ENCODE measurements at regions not wholly inside any gene's neighbourhood (a gene's known extent, or its start where the extent isn't known, plus 50 kb on each side); places are given as distances from the start of the nearest gene placed in this dataset.

DNA sequence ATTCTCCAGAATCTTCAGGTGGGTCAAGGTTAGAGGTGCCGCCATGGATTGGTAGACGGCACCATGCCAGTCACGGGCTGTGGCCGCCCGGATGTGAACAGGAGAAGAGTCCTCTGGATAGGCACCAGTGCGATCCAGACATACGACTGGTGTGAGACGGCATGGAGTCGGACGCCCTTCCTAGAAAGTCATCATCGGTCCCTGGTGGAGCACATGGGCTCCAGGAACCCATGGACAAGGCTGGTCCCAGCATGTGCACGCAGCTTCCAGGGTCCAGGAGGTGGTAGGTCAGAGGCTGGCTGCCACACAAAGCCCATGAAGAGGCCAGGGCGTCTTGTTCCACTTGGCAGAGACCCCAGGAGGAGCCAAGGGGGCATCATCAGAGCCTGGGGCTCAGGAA, 276.1 kb upstream of the LRRC3B start:
- H3K4me1 ChIP-seq (ENCODE audit: control insufficient read depth in 2 of 2, insufficient read depth in 2 of 2, low read length in 2 of 2): no peaks in the 10 kb centered on the region
- no peaks in the 10 kb centered on the region for H3K36me3 ChIP-seq (ENCODE audit: control insufficient read depth in 2 of 2, insufficient read depth in 2 of 2, low read length in 1 of 2)
- 96% methylated on average over 13 of the region's 13 CpGs for WGBS
- DNase-seq (ENCODE audit: low read depth in 6 of 9, low spot score in 9 of 9): no peak
- no peak overlapping the region for H3K27ac ChIP-seq (ENCODE audit: low read depth in 1 of 2, low read length in 1 of 2)
- peaks cover 0 to 22% of the 10 kb centered on the region in 2 donors for H3K9me3 ChIP-seq (ENCODE audit: control insufficient read depth in 2 of 2, insufficient read depth in 1 of 2, low read length in 1 of 2)
- H3K4me3 ChIP-seq (ENCODE audit: low read length in 2 of 2): no peak overlapping the region
- no peaks in the 10 kb centered on the region for H3K27me3 ChIP-seq (ENCODE audit: control insufficient read depth in 2 of 2, insufficient read depth in 1 of 2, low read length in 1 of 2)

DNA sequence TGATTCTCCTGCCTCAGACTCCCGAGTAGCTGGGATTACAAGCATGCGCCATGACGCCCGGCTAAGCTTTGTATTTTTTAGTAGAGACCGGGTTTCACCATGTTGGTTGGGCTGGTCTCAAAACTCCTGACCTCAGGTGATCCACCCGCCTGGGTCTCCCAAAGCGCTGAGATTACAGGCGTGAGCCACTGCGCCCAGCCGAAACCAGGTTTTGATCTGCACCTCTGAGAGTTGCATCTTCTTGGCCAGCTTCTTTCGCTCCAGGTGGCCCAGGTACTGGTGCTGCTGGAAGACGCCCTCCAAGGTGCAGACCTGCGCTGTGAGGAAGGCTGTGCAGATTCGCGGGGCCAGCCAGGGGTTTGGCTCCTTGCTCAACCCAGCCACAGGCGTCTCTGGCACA, 275.4 kb upstream of the LRRC3B start:
- no peaks in the 10 kb centered on the region for H3K36me3 ChIP-seq (ENCODE audit: control insufficient read depth in 2 of 2, insufficient read depth in 2 of 2, low read length in 1 of 2)
- H3K4me1 ChIP-seq (ENCODE audit: control insufficient read depth in 2 of 2, insufficient read depth in 2 of 2, low read length in 2 of 2): no peaks in the 10 kb centered on the region
- no peak overlapping the region for H3K27ac ChIP-seq (ENCODE audit: low read depth in 1 of 2, low read length in 1 of 2)
- no peaks in the 10 kb centered on the region for H3K27me3 ChIP-seq (ENCODE audit: control insufficient read depth in 2 of 2, insufficient read depth in 1 of 2, low read length in 1 of 2)
- 97% methylated on average over 16 of the region's 16 CpGs for WGBS
- no peak overlapping the region for H3K4me3 ChIP-seq (ENCODE audit: low read length in 2 of 2)
- no peak for DNase-seq (ENCODE audit: low read depth in 6 of 9, low spot score in 9 of 9)
- H3K9me3 ChIP-seq (ENCODE audit: control insufficient read depth in 2 of 2, insufficient read depth in 1 of 2, low read length in 1 of 2): peaks cover 0 to 22% of the 10 kb centered on the region in 2 donors

DNA sequence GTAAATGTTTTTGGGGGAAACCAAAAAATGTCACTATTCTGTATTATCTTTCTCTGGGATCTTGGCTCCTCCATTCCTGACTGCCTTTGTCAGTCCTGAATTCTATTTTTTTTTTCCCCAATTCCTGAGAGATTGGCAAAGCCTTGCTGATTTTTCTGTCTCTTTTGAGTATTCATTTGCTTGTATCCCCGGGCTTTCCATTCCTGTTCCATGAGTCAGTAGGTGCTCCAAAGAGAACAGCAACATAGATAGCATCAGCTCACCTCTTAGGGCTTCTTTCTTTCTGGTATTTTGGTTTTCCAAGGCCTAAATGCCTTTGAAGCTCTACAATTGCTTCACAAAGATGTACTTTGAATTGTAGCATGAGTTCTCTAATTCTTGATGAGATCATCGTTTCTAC, 271.7 kb upstream of the LRRC3B start:
- H3K36me3 ChIP-seq (ENCODE audit: control insufficient read depth in 2 of 2, insufficient read depth in 2 of 2, low read length in 1 of 2): no peaks in the 10 kb centered on the region
- H3K27me3 ChIP-seq (ENCODE audit: control insufficient read depth in 2 of 2, insufficient read depth in 1 of 2, low read length in 1 of 2): no peaks in the 10 kb centered on the region
- H3K9me3 ChIP-seq (ENCODE audit: control insufficient read depth in 2 of 2, insufficient read depth in 1 of 2, low read length in 1 of 2): peaks cover 0 to 16% of the 10 kb centered on the region in 2 donors
- no peak overlapping the region for H3K4me3 ChIP-seq (ENCODE audit: low read length in 2 of 2)
- no peaks in the 10 kb centered on the region for H3K4me1 ChIP-seq (ENCODE audit: control insufficient read depth in 2 of 2, insufficient read depth in 2 of 2, low read length in 2 of 2)
- no peak overlapping the region for H3K27ac ChIP-seq (ENCODE audit: low read depth in 1 of 2, low read length in 1 of 2)
- DNase-seq (ENCODE audit: low read depth in 6 of 9, low spot score in 9 of 9): no peak
- 83% methylated on average over 2 of the region's 2 CpGs for WGBS

DNA sequence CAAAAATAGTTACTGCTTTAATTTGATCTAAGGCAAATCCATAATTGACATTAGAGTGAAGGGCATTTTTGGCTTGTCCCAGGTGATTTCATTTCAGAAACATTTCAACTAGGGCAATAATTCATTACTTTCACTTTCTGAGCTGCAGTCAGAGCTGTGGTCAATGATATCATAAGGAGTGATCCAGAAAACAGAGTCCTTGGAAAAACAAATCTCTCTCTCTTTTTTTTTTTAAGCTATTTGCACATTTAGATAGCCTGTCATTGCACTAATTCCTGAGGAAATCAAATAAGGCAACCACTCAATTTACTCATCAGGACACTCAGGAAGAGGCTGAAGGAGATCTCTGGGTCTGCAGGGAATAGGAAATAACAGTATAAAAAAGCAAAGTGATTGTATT, 269.5 kb upstream of the LRRC3B start:
- Histone ChIP-seq H3K27me3 (ENCODE audit: control insufficient read depth in 2 of 2, insufficient read depth in 1 of 2, low read length in 1 of 2) (no peaks in the 10 kb centered on the region), H3K4me1 (ENCODE audit: control insufficient read depth in 2 of 2, insufficient read depth in 2 of 2, low read length in 2 of 2) (no peaks in the 10 kb centered on the region), H3K27ac (ENCODE audit: low read depth in 1 of 2, low read length in 1 of 2) (no peak overlapping the region), H3K4me3 (ENCODE audit: low read length in 2 of 2) (no peak overlapping the region), H3K9me3 (ENCODE audit: control insufficient read depth in 2 of 2, insufficient read depth in 1 of 2, low read length in 1 of 2) (no peaks in the 10 kb centered on the region), H3K36me3 (ENCODE audit: control insufficient read depth in 2 of 2, insufficient read depth in 2 of 2, low read length in 1 of 2) (no peaks in the 10 kb centered on the region)
- DNase-seq (ENCODE audit: low read depth in 6 of 9, low spot score in 9 of 9): no peak

DNA sequence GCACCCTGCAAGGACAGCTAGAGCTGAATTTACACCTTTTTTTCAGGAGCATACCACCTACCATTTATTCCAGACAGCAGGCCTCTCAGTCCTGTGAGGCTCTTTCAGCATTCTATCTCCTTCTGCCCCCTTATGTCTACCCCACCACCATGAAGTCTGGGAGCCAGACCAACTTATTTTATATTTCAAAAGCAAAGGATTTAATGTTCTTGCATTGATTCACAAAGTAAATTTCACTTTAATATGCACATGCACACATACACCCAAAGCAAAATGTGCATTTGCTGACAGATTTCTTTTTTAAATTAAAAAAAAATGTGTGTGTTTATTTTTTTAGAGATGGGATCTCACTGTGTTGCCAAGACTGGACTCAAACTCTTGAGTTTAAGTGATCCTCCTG, 264.2 kb upstream of the LRRC3B start:
- H3K4me1 ChIP-seq (ENCODE audit: control insufficient read depth in 2 of 2, insufficient read depth in 2 of 2, low read length in 2 of 2): no peaks in the 10 kb centered on the region
- DNase-seq (ENCODE audit: low read depth in 6 of 9, low spot score in 9 of 9): no peak
- no peaks in the 10 kb centered on the region for H3K36me3 ChIP-seq (ENCODE audit: control insufficient read depth in 2 of 2, insufficient read depth in 2 of 2, low read length in 1 of 2)
- no peaks in the 10 kb centered on the region for H3K27me3 ChIP-seq (ENCODE audit: control insufficient read depth in 2 of 2, insufficient read depth in 1 of 2, low read length in 1 of 2)
- H3K27ac ChIP-seq (ENCODE audit: low read depth in 1 of 2, low read length in 1 of 2): no peak overlapping the region
- H3K4me3 ChIP-seq (ENCODE audit: low read length in 2 of 2): no peak overlapping the region
- no peaks in the 10 kb centered on the region for H3K9me3 ChIP-seq (ENCODE audit: control insufficient read depth in 2 of 2, insufficient read depth in 1 of 2, low read length in 1 of 2)

DNA sequence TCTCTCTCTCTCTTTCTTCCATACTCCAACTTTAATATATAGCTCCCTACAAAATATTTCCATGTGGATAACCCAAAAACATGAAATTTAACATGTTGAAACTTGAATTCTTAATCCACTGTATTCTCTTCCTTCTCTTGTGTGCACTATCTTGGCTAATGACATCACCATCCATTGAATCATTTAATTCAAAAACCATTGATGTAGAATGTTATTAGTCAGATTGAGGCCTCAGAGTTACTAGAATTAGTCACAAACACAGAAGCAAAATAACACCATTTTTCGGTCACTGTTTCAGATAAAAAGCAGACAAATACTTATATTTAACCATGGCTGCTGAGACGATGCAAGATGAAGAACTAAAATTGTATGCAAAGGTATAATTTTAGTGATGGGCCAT, 256.9 kb upstream of the LRRC3B start:
- no peak overlapping the region for H3K27ac ChIP-seq (ENCODE audit: low read depth in 1 of 2, low read length in 1 of 2)
- no peaks in the 10 kb centered on the region for H3K27me3 ChIP-seq (ENCODE audit: control insufficient read depth in 2 of 2, insufficient read depth in 1 of 2, low read length in 1 of 2)
- H3K9me3 ChIP-seq (ENCODE audit: control insufficient read depth in 2 of 2, insufficient read depth in 1 of 2, low read length in 1 of 2): no peaks in the 10 kb centered on the region
- H3K4me3 ChIP-seq (ENCODE audit: low read length in 2 of 2): no peak overlapping the region
- 96% methylated on average over 2 of the region's 2 CpGs for WGBS
- H3K4me1 ChIP-seq (ENCODE audit: control insufficient read depth in 2 of 2, insufficient read depth in 2 of 2, low read length in 2 of 2): no peaks in the 10 kb centered on the region
- no peak for DNase-seq (ENCODE audit: low read depth in 6 of 9, low spot score in 9 of 9)
- no peaks in the 10 kb centered on the region for H3K36me3 ChIP-seq (ENCODE audit: control insufficient read depth in 2 of 2, insufficient read depth in 2 of 2, low read length in 1 of 2)

- no peaks in the 10 kb centered on the region for H3K4me1 ChIP-seq (ENCODE audit: control insufficient read depth in 2 of 2, insufficient read depth in 2 of 2, low read length in 2 of 2)
- no peak for DNase-seq (ENCODE audit: low read depth in 6 of 9, low spot score in 9 of 9)
- no peak overlapping the region for H3K4me3 ChIP-seq (ENCODE audit: low read length in 2 of 2)
These were observed 254.3 kb upstream of the LRRC3B start for GRCh38 chr3:26368312-26368711.

DNA sequence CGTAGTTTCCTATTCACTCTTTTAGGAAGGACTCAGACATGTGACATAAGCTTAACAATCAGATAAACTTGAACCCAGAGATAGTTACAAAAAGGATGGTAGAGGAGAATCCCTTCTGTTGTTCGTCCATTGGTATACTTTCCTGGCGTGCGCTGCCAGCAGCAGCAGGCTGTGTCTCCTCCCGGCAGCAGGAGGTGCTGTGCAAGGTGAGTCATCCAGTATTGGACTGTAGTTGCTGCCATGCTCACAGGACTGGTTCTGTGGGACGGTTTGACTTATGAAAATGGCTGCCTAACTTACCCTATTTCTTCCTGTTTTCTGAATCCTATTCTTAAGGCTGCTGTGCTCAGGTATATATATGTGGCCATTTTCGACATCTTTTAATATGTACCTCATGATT, 253.4 kb upstream of the LRRC3B start:
- Histone ChIP-seq H3K4me1 (ENCODE audit: control insufficient read depth in 2 of 2, insufficient read depth in 2 of 2, low read length in 2 of 2) (no peaks in the 10 kb centered on the region), H3K27me3 (ENCODE audit: control insufficient read depth in 2 of 2, insufficient read depth in 1 of 2, low read length in 1 of 2) (no peaks in the 10 kb centered on the region), H3K4me3 (ENCODE audit: low read length in 2 of 2) (no peak overlapping the region), H3K9me3 (ENCODE audit: control insufficient read depth in 2 of 2, insufficient read depth in 1 of 2, low read length in 1 of 2) (no peaks in the 10 kb centered on the region), H3K27ac (ENCODE audit: low read depth in 1 of 2, low read length in 1 of 2) (no peak overlapping the region), H3K36me3 (ENCODE audit: control insufficient read depth in 2 of 2, insufficient read depth in 2 of 2, low read length in 1 of 2) (no peaks in the 10 kb centered on the region)
- no peak for DNase-seq (ENCODE audit: low read depth in 6 of 9, low spot score in 9 of 9)
- WGBS: 92% methylated on average over 7 of the region's 7 CpGs

More at GRCh38 chr3:26368312-26368711, 254.3 kb upstream of the LRRC3B start:
- no peaks in the 10 kb centered on the region for H3K9me3 ChIP-seq (ENCODE audit: control insufficient read depth in 2 of 2, insufficient read depth in 1 of 2, low read length in 1 of 2)
- H3K27me3 ChIP-seq (ENCODE audit: control insufficient read depth in 2 of 2, insufficient read depth in 1 of 2, low read length in 1 of 2): no peaks in the 10 kb centered on the region
- no peaks in the 10 kb centered on the region for H3K36me3 ChIP-seq (ENCODE audit: control insufficient read depth in 2 of 2, insufficient read depth in 2 of 2, low read length in 1 of 2)
- H3K27ac ChIP-seq (ENCODE audit: low read depth in 1 of 2, low read length in 1 of 2): no peak overlapping the region

DNA sequence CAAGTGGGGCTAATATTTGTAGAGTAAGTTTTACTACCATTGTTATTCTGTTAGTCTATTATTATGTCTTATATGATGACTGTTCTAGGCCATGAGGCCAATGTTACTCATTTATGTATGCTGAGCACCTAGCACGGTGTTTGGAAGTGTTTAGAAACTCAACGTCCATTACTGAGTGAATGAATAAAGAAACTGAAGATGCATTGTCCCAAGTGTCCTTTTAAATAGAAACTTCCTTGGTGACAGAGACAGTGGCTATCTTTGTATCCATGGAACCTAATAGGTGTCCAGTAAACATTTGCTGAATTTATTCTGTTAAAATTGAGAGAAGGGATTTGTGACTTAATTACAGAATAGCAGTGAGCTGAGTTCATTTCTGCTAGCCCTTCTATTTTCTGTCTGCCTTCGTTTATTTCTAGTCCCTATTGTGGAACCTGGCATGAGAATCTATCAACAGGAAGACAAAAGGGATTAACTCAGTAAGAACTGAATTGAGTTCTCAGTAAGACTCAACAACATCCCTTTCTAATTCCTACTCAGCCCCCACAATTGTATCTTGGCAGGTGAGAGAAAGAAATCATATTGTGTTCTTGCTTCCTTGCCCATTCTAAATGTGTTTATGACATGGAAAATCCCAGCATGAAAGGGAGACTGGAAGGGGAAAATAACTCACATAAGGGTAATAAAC, 246.6 kb upstream of the LRRC3B start:
- no peak for DNase-seq (ENCODE audit: low read depth in 6 of 9, low spot score in 9 of 9)
- Histone ChIP-seq H3K9me3 (ENCODE audit: control insufficient read depth in 2 of 2, insufficient read depth in 1 of 2, low read length in 1 of 2) (no peaks in the 10 kb centered on the region), H3K27ac (ENCODE audit: low read depth in 1 of 2, low read length in 1 of 2) (no peak overlapping the region), H3K4me1 (ENCODE audit: control insufficient read depth in 2 of 2, insufficient read depth in 2 of 2, low read length in 2 of 2) (no peaks in the 10 kb centered on the region), H3K36me3 (ENCODE audit: control insufficient read depth in 2 of 2, insufficient read depth in 2 of 2, low read length in 1 of 2) (no peaks in the 10 kb centered on the region), H3K4me3 (ENCODE audit: low read length in 2 of 2) (no peak overlapping the region), H3K27me3 (ENCODE audit: control insufficient read depth in 2 of 2, insufficient read depth in 1 of 2, low read length in 1 of 2) (no peaks in the 10 kb centered on the region)
- WGBS: 89% methylated on average over 3 of the region's 3 CpGs

GRCh38 chr3:26381411-26381810, 241.2 kb upstream of the LRRC3B start:
- no peak for DNase-seq (ENCODE audit: low read depth in 6 of 9, low spot score in 9 of 9)
- H3K27me3 ChIP-seq (ENCODE audit: control insufficient read depth in 2 of 2, insufficient read depth in 1 of 2, low read length in 1 of 2): no peaks in the 10 kb centered on the region
- no peak overlapping the region for H3K4me3 ChIP-seq (ENCODE audit: low read length in 2 of 2)
- 78% methylated on average over 1 of the region's 1 CpG for WGBS
- H3K9me3 ChIP-seq (ENCODE audit: control insufficient read depth in 2 of 2, insufficient read depth in 1 of 2, low read length in 1 of 2): no peaks in the 10 kb centered on the region
- H3K27ac ChIP-seq (ENCODE audit: low read depth in 1 of 2, low read length in 1 of 2): no peak overlapping the region
- H3K36me3 ChIP-seq (ENCODE audit: control insufficient read depth in 2 of 2, insufficient read depth in 2 of 2, low read length in 1 of 2): no peaks in the 10 kb centered on the region
- no peaks in the 10 kb centered on the region for H3K4me1 ChIP-seq (ENCODE audit: control insufficient read depth in 2 of 2, insufficient read depth in 2 of 2, low read length in 2 of 2)

Data from thymus (tissue), 11 donors.